Sciatic nerve (tissue), 2 donors: ENCODE measurements at regions not wholly inside any gene's neighbourhood (a gene's known extent, or its start where the extent isn't known, plus 50 kb on each side); places are given as distances from the start of the nearest gene placed in this dataset.
"Not testable (repeated sequence)": the region's sequence is repeated elsewhere in the genome, so short reads cannot be mapped to it uniquely, and the experiment has no call there.

ENCODE experiments used
- ATAC-seq: fragments of 200-7000 bp; cut with Tn5 transposase; one replicate; pipeline ENCODE4 v1.9.1; 2020; ENCODE audit warnings: mild to moderate bottlenecking, moderate library complexity
- DNase-seq: peaks from one replicate; pipeline ENCODE4 v3.0.0-alpha.2; 2020; ENCODE audit warnings: low spot score
- intact Hi-C: fragments of 100-400 bp; cut with DNase I; formaldehyde crosslinking; loops from one replicate; pipeline ENCODE4 v1.14.2; 2022
- donor health status: DM: no; HTN: no; CAD: no.
- donor health status: DM: no; HTN: no; CAD: no.

DNA sequence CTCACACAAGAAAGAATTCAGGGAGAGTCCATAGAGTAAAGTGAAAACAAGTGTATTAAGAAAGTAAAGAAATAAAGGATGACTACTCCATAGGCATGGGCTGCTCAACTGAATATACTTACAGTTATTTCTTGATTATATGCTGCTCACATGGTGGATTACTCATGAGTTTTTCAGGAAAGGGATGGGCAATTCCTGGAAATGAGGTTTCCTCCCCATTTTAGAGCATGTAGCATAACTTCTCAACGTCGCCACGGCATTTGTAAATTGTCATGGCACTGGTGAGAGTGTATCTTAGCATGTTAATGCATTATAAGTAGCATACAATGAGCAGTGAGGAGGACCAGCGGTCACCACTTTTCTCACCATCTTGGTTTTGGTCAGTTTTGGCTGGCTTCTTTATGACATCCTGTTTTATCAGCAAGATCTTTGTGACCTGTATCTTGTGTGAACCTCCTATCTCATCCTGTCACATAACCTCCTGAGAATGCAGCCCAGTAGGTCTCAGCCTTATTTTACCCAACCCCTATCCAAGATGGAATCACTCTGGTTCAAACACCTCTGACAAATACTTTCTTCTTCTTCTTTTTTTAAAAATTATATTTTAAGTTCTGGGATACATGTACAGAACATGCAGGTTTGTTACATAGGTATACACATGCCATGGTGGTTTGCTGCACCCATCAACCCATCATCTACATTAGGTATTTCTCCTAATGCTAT lies 849.7 kb downstream of the TBL1XR1 start:
- DNase-seq (no peak), ATAC-seq (no peak)

DNA sequence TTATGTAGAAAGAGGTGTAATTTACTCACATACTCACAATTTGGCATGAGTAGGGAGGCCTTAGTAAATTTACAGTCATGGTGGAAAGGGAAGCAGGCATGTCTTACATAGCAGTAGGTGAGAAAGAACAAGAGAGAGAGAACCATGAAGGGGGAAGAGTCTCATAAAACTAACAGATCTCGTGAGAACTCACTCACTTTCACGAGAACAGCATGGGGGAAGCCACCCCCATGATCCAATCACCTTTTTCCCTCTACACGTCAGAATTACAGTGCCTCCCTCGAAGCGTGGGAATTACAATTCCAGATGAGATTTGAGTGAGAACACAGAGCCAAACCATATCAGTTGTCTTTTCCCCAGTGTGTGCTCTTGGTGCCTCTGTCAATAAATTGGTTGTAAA lies 855.3 kb downstream of the TBL1XR1 start:
- intact Hi-C loops, result no loop called here
- ATAC-seq (no peak), DNase-seq (no peak)

More for the DNA sequence above, 849.7 kb downstream of the TBL1XR1 start:
- intact Hi-C loops, result no loop called here

DNA sequence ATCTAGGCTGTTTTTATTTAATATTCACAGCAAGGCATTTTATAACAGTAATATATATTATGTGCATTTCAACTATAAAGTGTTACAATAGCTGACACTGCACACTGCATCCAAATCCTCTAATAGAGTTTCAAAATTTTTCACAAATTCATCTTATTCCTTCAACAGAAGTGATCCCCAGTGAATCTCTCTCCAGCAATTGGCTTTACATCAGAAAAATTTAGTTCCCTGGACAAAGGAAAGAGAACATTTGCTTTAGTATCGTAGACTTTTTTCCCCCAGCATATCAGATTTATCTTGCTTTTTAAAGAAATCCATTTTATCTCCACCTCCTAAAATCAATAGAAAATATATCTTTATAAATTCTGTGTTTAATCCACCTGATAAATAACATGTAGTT lies 868.6 kb downstream of the TBL1XR1 start:
- ATAC-seq, result no peak
- intact Hi-C loops, result no loop called here
- DNase-seq, result no peak

DNA sequence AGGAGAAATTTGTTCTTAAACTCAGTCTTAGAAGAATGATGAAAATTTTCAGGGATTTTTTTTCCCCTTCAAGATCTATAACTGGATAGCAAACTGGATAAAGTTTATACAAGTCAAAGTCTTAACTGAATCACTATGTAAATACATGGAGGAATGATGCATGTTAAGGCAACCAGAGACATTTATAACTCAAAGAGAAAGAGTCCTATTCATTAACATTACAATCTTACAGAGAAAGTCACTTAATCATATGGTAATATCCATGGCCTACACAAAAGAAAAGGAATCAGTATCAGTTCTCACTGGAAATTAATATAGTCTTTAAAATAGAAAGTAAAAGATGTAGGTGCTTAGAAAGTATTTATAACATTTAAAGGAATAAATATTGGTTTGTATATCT lies 869.1 kb downstream of the TBL1XR1 start:
- ATAC-seq (no peak), DNase-seq (no peak)
- intact Hi-C loops, result no loop called here

DNA sequence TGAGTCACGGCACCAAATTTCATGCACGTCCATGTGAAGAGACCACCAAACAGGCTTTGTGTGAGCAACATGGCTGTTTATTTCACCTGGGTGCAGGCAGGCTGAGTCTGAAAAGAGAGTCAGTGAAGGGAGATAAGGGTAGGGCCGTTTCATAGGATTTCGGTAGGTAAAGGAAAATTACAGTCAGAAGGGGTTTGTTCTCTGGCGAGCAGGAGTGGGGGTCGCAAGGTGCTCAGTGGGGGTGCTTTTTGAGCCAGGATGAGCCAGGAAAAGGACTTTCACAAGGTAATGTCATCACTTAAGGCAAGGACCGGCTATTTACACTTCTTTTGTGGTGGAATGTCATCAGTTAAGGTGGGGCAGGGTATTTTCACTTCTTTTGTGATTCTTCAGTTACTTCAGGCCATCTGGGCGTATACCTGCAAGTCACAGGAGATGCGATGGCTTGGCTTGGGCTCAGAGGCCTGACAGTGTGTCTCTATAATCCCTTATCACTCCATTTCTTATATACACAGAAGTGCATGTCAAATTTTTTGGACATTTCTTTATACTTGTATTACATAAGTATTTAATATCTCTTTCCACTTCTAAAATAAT lies 870.3 kb downstream of the TBL1XR1 start:
- DNase-seq, intact Hi-C loops, ATAC-seq: not testable (repeated sequence)

DNA sequence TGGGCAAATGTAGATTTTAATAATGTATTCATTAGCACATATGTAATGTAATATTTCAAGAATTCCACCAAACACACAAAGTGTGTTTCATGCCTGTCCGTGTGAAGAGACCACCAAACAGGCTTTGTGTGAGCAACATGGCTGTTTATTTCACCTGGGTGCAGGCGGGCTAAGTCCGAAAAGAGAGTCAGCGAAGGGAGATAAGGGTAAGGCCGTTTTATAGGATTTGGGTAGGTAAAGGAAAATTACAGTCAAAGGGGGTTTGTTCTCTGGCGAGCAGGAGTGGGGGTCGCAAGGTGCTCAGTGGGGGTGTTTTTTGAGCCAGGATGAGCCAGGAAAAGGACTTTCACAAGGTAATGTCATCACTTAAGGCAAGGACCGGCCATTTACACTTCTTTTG lies 875.8 kb downstream of the TBL1XR1 start:
- ATAC-seq, intact Hi-C loops, DNase-seq: not testable (repeated sequence)

DNA sequence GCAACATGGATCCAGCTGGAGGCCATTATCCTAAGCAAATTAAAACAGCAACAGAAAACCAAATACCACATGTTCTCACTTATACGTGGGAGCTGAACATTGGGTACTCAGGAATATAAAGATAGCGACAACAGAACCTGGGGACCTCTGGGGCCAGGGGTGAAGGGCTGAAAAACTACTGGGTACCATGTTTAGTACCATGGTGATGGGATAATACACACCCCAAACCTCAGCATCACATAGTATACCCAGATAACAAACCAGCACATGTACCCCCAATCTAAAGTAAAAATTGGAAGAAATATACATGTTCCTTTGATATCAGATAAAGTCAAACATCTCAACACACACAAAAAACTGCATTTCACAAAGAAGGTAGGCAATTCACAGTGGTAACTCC lies 876.2 kb downstream of the TBL1XR1 start:
- ATAC-seq (no peak), DNase-seq (no peak)
- intact Hi-C loops, result no loop called here

DNA sequence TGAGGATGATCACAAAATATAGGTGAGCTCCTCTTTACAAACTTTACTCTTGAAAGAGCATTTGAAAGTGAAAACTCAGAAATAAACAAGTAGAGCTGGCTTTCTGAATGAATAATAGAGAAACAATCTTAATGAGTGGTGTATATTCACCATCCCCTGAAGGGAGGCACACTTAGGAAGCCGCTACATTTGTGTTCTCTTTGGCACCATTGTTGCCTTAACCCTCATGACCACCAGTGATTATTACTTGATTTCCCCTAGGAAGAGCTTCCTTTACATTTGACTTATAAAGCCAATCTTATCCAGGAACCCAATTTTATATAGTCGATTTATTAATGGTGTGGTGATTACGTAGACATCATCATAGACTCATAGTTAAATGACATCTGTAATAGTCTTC lies 883.9 kb downstream of the TBL1XR1 start:
- no peak for DNase-seq
- intact Hi-C loops, result no loop called here
- no peak for ATAC-seq

DNA sequence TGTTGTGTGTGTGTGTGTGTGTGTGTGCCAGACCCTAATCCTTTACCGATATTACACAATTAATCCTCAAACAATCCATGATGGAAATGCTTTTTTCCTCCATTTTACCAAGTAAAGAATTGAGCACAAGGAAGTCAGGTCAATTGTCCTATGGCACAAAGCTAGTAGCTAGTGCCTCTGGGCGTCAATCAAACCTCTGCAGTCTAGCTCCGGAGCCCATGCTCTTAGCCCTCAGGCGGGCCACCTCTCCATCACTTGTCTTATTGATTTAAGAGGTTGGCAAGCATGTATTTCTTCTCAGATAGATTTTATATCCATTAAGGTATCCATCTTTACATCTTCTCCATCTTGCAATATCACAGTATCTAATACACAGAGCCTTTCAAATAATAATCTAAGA lies 886.6 kb downstream of the TBL1XR1 start:
- DNase-seq (no peak), ATAC-seq (no peak)
- intact Hi-C loops, result no loop called here

DNA sequence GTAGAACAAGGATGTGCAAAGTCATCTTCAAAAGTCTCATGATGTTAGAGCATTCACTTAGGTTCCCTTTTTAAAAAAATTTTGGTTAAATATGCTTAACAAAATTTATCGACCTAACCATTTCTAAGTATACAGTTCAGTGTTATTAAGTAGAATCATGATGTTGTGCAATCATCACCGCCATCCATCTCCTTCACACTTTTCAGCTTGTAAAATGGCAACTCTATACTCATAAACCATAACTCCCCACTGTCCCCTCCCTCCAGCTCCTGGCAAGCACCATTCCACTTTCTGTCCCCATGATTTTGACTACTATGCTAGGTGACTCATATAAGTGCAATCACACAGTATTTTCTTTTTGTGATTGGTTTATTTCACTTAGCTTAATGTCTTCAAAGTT lies 895.0 kb downstream of the TBL1XR1 start:
- ATAC-seq (no peak), DNase-seq (no peak)
- intact Hi-C loops, result no loop called here

DNA sequence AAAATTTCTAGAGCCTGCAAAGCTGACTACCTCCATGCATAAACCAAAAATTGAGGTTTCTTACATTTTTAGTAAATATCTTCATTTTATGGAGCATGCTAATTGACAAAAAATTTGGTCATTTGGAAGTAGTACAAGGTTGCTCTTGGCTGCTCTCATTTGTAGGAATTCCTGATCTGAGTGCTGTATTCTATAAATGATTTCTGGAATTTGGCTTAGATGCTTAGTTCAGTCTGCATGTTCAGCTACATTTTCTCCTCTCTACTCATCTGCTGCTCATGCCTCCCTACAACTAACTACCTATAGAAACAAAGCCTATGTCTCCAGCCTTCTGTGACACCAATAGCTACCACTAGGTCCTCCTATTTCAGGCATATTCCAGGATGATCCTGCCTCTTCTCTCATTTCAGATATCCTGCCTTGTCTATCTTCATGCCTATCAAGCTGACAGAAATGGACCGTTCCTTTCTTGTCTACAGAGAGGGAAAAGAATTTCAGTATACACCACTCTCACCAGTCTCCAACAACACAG lies 901.1 kb downstream of the TBL1XR1 start:
- intact Hi-C loops, result no loop called here

DNA sequence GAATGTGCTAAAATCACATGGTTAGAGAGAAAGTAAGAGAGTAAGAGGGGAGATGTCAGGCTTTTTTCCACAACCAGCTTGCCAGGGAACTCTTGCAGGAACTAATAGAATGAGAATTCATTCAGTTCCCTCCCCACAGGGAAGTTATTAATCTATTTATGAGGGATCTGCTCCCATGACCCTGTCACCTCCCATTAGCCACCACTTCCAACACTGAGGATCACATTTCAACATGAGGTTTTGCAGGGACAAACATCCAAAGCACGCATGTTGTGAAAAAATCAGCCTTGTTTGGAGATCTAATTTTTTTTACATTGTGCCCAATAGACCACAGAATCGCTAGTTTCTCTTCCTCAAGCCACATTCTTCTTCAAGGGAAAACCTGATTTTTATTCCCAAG lies 904.0 kb downstream of the TBL1XR1 start:
- DNase-seq (peak; percentile 36), ATAC-seq (peak; percentile 81)
- intact Hi-C loops, result no loop called here

More for the DNA sequence above, 901.1 kb downstream of the TBL1XR1 start:
- ATAC-seq, result no peak
- DNase-seq, result no peak

DNA sequence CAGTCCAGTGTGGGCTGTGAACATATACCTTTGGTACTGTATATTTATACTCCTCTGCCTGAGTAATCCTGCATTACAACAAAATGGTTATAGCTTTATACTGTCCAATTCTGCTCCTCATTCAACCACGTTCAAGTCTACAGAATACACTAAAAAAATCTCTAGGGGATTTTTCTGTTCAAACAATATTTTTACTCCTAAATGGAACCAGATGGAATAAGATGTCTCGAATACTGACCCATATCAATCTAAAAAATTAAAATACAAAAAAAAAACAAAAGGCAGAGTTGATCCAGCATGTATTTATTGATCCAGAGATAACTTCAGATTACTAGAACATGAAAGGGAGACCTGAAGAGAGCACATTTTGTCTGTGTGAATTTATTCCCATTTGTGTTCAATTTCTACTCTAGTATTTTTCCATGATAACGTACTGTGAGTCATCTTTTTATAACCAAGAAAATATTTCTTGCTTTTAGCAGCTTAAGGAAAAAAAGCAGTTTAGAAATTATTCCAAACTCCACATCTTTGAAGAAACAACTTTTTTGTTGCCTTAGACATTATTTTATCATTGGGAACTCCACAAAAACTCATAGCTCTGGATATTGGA lies 910.7 kb downstream of the TBL1XR1 start:
- intact Hi-C loops, result no loop called here
- DNase-seq (no peak), ATAC-seq (peak; percentile 15)

DNA sequence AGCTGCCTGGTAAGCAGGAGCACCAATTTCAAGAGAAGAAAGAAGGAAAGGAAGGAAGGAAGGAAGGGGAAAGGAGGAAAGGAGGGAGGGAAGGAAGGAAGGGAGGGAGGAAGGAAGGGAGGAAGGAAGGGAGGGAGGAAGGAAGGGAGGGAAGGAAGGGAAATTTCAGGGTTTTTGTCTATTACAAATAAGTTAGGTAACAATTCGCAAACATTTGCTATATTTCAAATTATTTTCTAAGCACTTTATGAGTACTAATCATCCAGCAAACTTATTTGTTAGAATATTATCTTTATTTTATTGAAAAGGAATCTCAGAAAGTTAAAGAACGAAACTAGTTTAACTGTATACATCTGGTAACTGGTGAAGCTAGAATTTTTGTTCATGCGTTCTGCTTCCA lies 921.7 kb downstream of the TBL1XR1 start:
- DNase-seq, result no peak
- intact Hi-C loops, result no loop called here
- no peak for ATAC-seq

DNA sequence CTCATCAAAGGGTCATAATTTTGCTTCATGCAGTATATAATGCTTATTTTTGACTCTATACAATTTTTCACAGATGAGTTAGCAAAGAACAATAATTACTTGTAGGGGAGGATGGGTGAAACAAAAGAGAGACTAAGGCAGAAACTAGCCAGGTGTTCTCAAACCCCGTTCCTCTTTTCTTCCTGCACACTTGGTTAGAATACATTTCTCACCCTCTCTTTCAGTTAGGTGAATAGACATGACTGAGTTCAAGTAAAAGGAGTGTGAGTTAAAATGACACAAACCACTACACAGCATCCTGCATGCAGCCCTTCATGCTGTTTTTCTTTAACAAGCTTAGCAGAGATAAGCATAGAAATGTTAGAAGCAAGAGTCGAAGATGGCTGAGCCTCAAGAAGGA lies 922.2 kb downstream of the TBL1XR1 start:
- intact Hi-C loops, result no loop called here
- ATAC-seq, result no peak
- no peak for DNase-seq

DNA sequence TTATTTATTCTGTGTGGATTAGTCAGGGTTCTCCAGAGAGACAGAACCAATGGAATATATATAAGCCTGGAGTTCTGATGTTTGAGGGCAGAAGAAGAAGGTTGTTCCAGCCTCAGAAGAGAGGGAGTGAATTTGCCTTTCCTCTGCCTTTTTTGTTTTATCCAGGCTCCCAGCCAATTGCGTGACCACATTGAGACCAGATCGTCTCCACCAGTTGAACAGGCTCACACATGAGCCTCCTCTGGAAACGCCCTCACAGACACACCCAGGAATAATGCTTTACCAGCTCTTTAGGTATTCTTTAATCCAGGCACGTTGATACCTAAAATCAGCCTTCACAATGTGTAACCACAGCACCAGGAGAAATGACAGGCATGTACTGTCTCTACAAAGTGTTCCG lies 923.1 kb downstream of the TBL1XR1 start:
- ATAC-seq (no peak), DNase-seq (no peak)
- intact Hi-C loops, result no loop called here

DNA sequence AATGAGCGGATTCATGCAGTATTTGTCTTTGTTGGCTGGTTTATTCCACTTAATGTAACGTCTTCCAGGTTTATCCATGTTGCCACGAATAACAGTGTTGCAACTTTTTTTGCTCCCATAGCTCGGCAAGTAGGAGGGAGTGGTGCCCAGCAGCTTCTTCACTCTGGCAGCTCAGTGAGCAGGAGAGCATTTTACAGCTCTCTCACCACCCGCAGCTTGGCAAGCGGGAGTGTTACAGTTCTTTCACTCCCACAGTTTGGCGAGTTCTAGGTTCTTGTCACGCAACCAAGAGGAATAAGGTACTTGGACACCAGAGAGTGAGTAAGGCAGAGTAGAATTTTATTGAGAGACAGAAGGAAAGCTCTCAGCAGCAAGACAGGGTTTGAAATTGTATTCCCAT lies 935.2 kb downstream of the TBL1XR1 start:
- ATAC-seq (peak; percentile 72), DNase-seq (no peak)
- intact Hi-C loops, result no loop called here

DNA sequence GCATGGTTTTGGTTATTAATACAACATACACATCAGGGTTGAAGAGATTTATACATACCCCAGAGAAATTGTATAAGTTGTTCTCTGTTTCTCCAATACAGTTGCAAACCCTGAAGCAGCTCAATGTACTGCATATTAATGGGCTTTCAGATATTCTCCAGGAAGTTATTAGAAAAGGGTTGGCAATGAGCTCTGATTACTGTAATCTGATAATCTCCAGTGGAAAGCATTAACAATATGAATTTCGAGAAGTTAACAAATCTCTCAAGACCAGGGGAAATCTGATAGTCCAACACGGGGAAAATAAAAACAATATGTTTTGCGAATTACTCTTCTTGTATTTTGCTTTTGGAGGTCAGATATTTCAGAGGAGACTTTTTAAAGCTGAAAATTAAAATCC lies 950.1 kb downstream of the TBL1XR1 start:
- ATAC-seq (no peak), DNase-seq (no peak)
- intact Hi-C loops, result no loop called here

DNA sequence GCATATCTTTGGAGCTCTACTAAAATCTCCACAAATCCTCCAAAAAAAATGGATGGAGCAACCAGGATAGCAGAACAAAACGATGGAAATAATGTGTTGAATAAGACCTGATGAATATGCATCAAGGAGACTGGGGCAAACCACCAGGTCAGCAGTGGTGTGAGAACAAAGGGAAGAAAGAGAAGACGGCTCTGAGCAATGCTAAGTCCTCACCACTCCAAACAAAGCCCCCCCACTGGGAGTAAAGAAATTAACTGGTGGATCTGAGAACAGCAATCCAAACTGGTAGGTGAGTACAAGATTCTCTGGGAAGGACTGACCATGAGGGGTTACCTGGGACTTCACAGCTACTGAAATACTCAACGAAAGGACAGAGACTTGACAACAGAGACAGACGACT lies 977.3 kb downstream of the TBL1XR1 start:
- intact Hi-C loops, result no loop called here
- DNase-seq (no peak), ATAC-seq (no peak)

DNA sequence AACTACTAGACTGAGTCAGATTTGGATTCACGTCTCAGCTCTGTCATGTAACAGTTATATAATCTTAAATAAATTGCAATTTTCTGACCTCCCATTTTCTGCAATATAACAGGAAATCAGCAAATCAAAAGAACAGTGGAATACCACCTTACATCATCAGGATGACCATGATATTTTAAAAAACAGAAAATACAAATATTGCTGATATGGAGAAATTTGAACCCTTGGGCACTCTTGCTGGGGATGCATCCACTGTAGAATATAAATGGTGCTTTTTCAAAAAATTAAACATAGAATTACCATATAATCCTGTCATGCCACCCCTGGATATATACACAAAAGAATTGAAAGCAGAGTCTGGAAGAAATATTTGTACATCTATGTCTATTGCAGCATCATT lies 982.5 kb downstream of the TBL1XR1 start:
- DNase-seq (no peak), ATAC-seq (no peak)
- intact Hi-C loops, result no loop called here
